ENCODE measurements at regions not wholly inside any gene's neighbourhood (a gene's known extent, or its start where the extent isn't known, plus 50 kb on each side); places are given as distances from the start of the nearest gene placed in this dataset.

- DNase-seq (ENCODE audit: unreplicated experiment), result no peak
- intact Hi-C loops (cut with micrococcal nuclease), result no loop called here
- no peaks in the 10 kb centered on the region for H3K27me3 Mint-ChIP-seq (ENCODE audit: insufficient read depth, unreplicated experiment)
- POLR2A ChIA-PET, result no interaction called here
- H3K27ac Mint-ChIP-seq (ENCODE audit: low read depth, unreplicated experiment), result peak overlapping the region; percentile 29
- CTCF ChIA-PET, result interaction anchor here (2.8 kb wide), 1 partner anchor 11 kb away, joined by 13 read pairs; no protein-coding TSS in a partner anchor
- H3K36me3 Mint-ChIP-seq (ENCODE audit: insufficient read depth, unreplicated experiment), result no peaks in the 10 kb centered on the region
- H3K9me3 Mint-ChIP-seq (ENCODE audit: unreplicated experiment), result no peaks in the 10 kb centered on the region
- H3K4me1 Mint-ChIP-seq (ENCODE audit: insufficient read depth, unreplicated experiment), result peaks cover 25% of the 10 kb centered on the region
- TF ChIP-seq CTCF (IDR thresholded peaks at IDR 0.05; ENCODE audit: unreplicated experiment), result no peak
- H3K4me3 Mint-ChIP-seq (ENCODE audit: unreplicated experiment), result no peak overlapping the region
- BruUV-seq (replicated peaks), result no TSS peak
Measured at GRCh38 chr4:95640311-95640710, 91.5 kb upstream of the UNC5C start.

GRCh38 chr4:95638920-95639501 is 90.2 kb upstream of the UNC5C start:
- Mint-ChIP-seq H3K4me1 (ENCODE audit: insufficient read depth, unreplicated experiment) (peaks cover 25% of the 10 kb centered on the region), H3K4me3 (ENCODE audit: unreplicated experiment) (peak overlapping the region; percentile 58), H3K27ac (ENCODE audit: low read depth, unreplicated experiment) (peak overlapping the region; percentile 81), H3K27me3 (ENCODE audit: insufficient read depth, unreplicated experiment) (no peaks in the 10 kb centered on the region), H3K36me3 (ENCODE audit: insufficient read depth, unreplicated experiment) (no peaks in the 10 kb centered on the region), H3K9me3 (ENCODE audit: unreplicated experiment) (no peaks in the 10 kb centered on the region)
- no peak for TF ChIP-seq CTCF (IDR thresholded peaks at IDR 0.05; ENCODE audit: unreplicated experiment)
- DNase-seq (ENCODE audit: unreplicated experiment), result peak; percentile 69
- intact Hi-C loops (cut with micrococcal nuclease), result loop anchor here (10.0 kb wide), 1 partner anchor 176 kb away; no protein-coding TSS in a partner anchor
- ChIA-PET CTCF (interaction anchor here (0.6 kb wide), 1 partner anchor 713 kb away, joined by 4 read pairs; no protein-coding TSS in a partner anchor), POLR2A (no interaction called here)
- no TSS peak for BruUV-seq (replicated peaks)

- peak; percentile 51 for DNase-seq (ENCODE audit: unreplicated experiment)
- no peaks in the 10 kb centered on the region for H3K9me3 Mint-ChIP-seq (ENCODE audit: unreplicated experiment)
- peak; percentile 34 for TF ChIP-seq CTCF (IDR thresholded peaks at IDR 0.05; ENCODE audit: unreplicated experiment)
- no peaks in the 10 kb centered on the region for H3K27me3 Mint-ChIP-seq (ENCODE audit: insufficient read depth, unreplicated experiment)
- H3K36me3 Mint-ChIP-seq (ENCODE audit: insufficient read depth, unreplicated experiment), result no peaks in the 10 kb centered on the region
- intact Hi-C loops (cut with micrococcal nuclease), result loop anchor here (10.0 kb wide), 1 partner anchor 178 kb away; no protein-coding TSS in a partner anchor
- no TSS peak for BruUV-seq (replicated peaks)
- POLR2A ChIA-PET, result interaction anchor here (0.7 kb wide), 2 partner anchors 9 to 374 kb away, joined by 3 to 4 read pairs; no protein-coding TSS in a partner anchor
- no peak overlapping the region for H3K27ac Mint-ChIP-seq (ENCODE audit: low read depth, unreplicated experiment)
- peaks cover 25% of the 10 kb centered on the region for H3K4me1 Mint-ChIP-seq (ENCODE audit: insufficient read depth, unreplicated experiment)
- no peak overlapping the region for H3K4me3 Mint-ChIP-seq (ENCODE audit: unreplicated experiment)
- CTCF ChIA-PET, result interaction anchor here (0.5 to 1.4 kb wide), 17 partner anchors 9 to 792 kb away, joined by 3 to 6 read pairs (median 3); no protein-coding TSS in a partner anchor
Measured at GRCh38 chr4:95637043-95637600, 88.3 kb upstream of the UNC5C start.

GRCh38 chr4:95636061-95636460 is 87.3 kb upstream of the UNC5C start:
- DNase-seq (ENCODE audit: unreplicated experiment), result no peak
- BruUV-seq (replicated peaks), result no TSS peak
- H3K4me3 Mint-ChIP-seq (ENCODE audit: unreplicated experiment), result no peak overlapping the region
- no peak overlapping the region for H3K27ac Mint-ChIP-seq (ENCODE audit: low read depth, unreplicated experiment)
- H3K36me3 Mint-ChIP-seq (ENCODE audit: insufficient read depth, unreplicated experiment), result no peaks in the 10 kb centered on the region
- no peaks in the 10 kb centered on the region for H3K27me3 Mint-ChIP-seq (ENCODE audit: insufficient read depth, unreplicated experiment)
- POLR2A ChIA-PET, result no interaction called here
- no peaks in the 10 kb centered on the region for H3K9me3 Mint-ChIP-seq (ENCODE audit: unreplicated experiment)
- TF ChIP-seq CTCF (IDR thresholded peaks at IDR 0.05; ENCODE audit: unreplicated experiment), result no peak
- intact Hi-C loops (cut with micrococcal nuclease), result loop anchor here (10.0 kb wide), 1 partner anchor 179 kb away; no protein-coding TSS in a partner anchor
- CTCF ChIA-PET, result interaction anchor here (0.5 to 1.4 kb wide), 6 partner anchors 9 to 713 kb away, joined by 3 to 5 read pairs (median 4); no protein-coding TSS in a partner anchor
- peaks cover 25% of the 10 kb centered on the region for H3K4me1 Mint-ChIP-seq (ENCODE audit: insufficient read depth, unreplicated experiment)
